NCI-H1930 (cell line): ENCODE measurements at regions not wholly inside any gene's neighbourhood (a gene's known extent, or its start where the extent isn't known, plus 50 kb on each side); places are given as distances from the start of the nearest gene placed in this dataset.

ENCODE experiments used
- DNase-seq, 2 experiments: peaks; one replicate each; lab custom pipeline; 2025; lab: John Stamatoyannopoulos, UW

DNA sequence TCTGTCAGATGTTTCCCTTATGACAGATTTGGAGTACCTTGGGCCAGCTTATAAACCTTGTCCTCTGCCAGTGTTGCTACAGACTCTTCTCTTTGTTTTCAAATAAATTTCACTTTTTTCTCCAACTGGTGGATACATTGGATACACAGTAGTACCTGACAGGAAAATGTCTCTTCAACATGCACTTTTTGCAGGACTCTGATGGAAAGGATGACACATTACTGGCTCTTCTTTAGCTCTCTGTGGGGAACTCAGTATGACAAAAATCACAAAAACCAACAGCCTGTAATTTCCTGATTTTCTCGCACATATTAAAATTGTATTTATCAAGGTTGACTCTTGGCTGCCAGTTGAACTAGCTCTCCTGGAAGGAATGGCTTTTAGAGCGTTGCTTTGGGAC lies 61.3 kb upstream of the GIMD1 start:
- no peak for DNase-seq

- no peak for DNase-seq
Measured at GRCh38 chr4:106426069-106426468, 57.5 kb upstream of the GIMD1 start.

DNA sequence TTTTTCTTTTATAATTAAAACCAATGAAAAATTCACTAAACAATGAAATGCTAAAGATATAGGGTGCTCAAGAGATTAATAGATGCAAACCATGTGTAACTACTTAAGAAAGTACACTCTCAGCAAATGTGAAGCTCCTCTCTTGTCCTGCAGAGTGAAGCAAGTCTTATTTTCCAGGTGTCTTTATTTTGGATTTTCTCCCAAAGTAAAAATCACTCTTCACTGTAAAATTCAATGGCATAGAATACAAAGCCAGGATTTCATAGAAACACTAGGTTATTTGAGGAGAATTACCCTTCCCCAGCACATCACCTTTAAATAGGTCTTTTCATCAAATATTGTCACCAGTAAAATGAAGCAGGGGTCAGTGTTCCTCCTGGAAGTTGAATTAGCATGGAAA lies 57.0 kb upstream of the GIMD1 start:
- DNase-seq: no peak

DNA sequence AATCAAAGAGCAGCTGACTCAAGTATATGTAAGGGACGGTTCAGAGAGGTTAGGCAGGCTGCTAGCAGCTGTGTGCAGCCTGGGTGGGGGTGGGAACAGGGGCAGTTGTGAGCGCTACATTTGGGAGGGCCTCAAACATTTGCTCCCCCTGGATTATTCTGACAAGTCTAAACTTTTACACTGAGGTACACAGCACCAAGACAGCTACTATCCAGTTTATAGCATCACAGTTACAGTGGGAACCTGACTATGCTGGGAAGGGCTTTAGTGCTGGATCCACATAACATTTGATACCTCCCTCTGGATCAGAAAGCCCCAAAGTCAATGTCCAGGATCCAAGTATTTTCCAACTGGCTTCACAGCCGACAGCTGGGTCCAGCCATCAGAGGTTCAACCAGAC lies 55.8 kb upstream of the GIMD1 start:
- no peak for DNase-seq

GRCh38 chr4:106423791-106424190 lies 55.2 kb upstream of the GIMD1 start:
- no peak for DNase-seq

DNA sequence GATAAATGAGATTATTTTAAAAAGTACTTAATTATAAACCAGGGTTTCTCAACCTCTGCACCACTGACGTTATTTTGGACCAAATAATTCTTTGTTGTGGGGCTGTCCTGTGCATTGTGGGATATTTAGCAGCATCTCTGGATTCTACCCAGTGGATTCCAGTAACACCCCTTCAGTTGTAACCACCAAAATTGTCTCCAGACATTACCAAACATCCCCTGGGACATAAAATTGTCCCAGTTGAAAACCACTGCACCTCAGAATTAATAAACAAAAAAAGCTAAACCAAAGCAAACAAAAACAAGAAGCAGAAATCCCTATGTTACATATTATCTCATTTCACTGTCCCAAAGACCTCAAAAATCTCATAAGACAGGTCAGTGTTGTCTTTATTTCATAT lies 54.2 kb upstream of the GIMD1 start:
- DNase-seq: no peak

DNA sequence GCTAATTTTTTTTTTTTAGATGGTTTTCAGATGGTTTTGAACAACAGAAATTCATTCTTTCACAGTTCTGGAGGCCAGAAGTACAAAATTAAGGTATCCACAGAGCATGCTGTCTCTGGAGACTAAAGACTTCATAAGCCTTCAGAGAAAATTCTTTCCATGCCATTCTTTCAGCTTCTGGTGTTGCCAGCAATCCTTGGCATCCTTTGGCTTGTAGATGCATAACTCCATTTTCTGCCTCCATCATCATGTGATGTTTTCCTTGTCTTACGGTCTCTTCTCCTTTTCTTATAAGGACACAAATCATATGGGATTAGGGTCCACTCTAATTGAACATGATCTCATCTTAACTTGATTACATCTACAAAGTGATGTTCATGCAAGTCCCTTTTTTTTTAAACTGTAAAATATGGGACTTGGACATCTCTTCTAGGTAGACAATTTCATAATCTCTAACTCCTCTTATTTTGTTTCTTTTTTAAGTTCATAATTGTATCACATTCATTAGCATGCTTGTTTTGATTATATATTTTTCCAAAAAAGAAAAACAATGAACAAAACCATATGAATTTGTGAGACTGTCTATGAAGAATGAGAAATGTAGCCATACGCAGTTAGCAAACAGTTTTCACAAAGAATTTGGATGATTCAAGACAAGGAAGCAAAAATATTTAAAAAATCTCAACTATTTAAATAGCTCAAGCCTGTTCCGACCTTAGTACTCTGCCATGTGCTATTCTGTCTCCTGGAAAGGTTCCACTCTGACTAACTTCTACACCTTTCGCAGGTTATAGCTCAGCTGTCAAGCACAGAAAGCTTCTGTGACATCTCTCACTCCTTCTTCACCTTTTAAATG lies 53.1 kb upstream of the GIMD1 start:
- no peak for DNase-seq

GRCh38 chr4:106418444-106418843 lies 49.9 kb upstream of the GIMD1 start:
- DNase-seq: no peak
